LNCaP clone FGC (cell line): ENCODE measurements at regions not wholly inside any gene's neighbourhood (a gene's known extent, or its start where the extent isn't known, plus 50 kb on each side); places are given as distances from the start of the nearest gene placed in this dataset.
"Not testable (repeated sequence)": the region's sequence is repeated elsewhere in the genome, so short reads cannot be mapped to it uniquely, and the experiment has no call there.

Source experiments
- DNase-seq: peaks from one replicate; pipeline ENCODE4 v3.0.0-alpha.2; 2011; ENCODE audit warnings: low read depth
- H3K4me3 ChIP-seq: 2 replicates; pipeline ENCODE4 v1.5.1; 2011; ENCODE audit warnings: mild to moderate bottlenecking, low read depth, low read length, control low read depth
- TF ChIP-seq, protein P1 (sequence below): IDR thresholded peaks from 2 replicates; pipeline ENCODE4 v1.5.1; 2012; ENCODE audit warnings: mild to moderate bottlenecking; ENCODE audit not compliant: control insufficient read depth, insufficient read depth; ENCODE audit errors: extremely low read depth

DNA sequence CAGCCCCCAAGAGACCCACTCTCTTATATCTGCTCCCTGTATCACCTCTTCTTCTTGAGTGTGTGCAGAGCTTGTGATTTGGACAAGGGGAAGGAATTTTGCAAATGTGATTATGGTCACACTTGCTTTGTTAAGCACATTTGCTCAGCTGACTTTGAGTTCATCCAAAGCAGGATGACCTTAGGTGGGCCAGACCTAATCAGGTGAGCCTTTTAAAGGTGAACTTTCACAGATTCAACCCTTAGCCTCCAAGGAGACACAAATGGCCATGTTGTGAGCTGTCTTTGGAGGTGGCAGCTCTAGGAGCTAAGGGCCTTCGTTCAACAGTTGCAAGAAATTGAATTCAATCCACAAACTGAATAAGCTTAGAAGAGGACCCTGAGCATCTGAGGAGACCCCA is 147.8 kb downstream of the DEFB131A start:
- TF ChIP-seq, protein P1, sequence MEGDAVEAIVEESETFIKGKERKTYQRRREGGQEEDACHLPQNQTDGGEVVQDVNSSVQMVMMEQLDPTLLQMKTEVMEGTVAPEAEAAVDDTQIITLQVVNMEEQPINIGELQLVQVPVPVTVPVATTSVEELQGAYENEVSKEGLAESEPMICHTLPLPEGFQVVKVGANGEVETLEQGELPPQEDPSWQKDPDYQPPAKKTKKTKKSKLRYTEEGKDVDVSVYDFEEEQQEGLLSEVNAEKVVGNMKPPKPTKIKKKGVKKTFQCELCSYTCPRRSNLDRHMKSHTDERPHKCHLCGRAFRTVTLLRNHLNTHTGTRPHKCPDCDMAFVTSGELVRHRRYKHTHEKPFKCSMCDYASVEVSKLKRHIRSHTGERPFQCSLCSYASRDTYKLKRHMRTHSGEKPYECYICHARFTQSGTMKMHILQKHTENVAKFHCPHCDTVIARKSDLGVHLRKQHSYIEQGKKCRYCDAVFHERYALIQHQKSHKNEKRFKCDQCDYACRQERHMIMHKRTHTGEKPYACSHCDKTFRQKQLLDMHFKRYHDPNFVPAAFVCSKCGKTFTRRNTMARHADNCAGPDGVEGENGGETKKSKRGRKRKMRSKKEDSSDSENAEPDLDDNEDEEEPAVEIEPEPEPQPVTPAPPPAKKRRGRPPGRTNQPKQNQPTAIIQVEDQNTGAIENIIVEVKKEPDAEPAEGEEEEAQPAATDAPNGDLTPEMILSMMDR = no peak
- H3K4me3 ChIP-seq = no peak overlapping the region
- no peak for DNase-seq

DNA sequence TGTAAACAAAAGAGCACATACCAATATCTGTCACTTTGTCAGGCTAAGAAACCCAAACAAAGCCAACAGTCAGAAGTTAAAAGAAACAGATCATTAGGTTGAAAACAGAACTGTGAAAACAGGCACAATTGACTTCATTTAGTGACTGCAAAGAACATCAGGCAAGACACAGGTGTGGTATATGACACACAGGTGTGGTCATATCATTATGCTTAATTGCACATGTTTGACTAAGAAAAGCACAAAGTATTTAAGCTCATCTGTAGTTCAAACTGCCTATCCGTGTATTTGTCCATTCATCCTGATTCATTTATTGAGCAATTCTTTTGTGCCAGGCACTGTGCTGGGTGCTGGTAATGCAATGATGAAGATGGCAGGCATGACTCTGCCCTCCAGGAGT is 150.7 kb downstream of the DEFB131A start:
- DNase-seq = no peak

DNA sequence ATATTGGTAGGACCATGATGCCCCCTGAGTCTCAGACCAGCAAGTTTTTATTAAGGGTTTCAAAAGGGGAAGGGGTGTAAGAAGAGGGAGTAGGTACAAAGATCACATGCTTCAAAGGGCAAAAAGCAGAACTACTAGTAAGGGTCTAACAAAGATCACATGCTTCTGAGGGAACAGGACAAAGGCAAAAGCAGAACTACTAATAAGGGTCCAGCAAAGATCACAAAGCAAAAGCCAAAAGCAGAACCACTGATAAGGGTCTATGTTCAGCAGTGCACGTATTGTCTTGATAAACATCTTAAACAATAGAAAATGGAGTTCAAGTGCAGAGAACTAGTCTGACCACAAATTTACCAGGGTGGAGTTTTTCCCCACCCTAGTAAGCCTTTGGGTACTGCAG is 151.3 kb downstream of the DEFB131A start:
- DNase-seq, H3K4me3 ChIP-seq: not testable (repeated sequence)

More for the DNA sequence above, 150.7 kb downstream of the DEFB131A start:
- TF ChIP-seq, protein P1 = no peak
- no peak overlapping the region for H3K4me3 ChIP-seq

DNA sequence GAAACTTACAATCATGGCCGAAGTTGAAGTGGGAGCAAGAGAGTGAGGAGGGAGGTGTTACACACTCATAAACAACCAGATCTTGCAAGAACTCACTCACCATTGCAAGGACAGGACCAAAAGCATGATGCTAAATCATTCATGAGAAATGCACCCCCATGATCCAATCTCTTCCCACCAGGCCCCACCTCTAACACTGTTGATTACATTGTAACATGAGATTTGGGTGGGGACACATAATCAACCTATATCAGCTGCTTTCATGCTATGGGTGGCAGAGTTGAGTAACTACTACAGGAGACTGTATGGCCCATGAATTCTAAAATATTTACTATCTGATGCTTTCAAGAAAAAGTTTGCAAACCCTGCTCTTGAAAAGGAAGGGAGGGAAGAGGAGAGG is 155.1 kb downstream of the DEFB131A start:
- H3K4me3 ChIP-seq = no peak overlapping the region
- no peak for DNase-seq
- TF ChIP-seq, protein P1 = no peak

DNA sequence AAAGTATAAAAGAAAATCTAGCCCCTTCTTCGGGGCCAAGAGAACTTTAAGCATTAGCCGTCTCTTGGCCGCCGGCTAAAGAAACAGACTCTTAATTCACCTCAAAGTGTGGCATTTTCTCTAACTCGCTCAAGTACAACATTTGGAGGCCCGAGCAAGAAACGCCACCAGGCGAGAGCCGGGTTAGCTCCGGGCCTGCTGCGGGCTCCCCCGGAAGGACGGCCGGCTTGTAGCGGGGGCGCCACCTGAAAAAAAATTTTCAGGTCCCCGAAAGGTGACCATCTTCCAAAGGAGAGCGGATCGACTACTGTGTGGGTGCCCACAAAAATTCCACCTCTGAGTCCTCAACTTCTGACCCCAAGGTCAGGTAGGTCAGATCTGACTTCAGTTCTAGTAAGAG is 156.0 kb downstream of the DEFB131A start:
- no peak for DNase-seq
- H3K4me3 ChIP-seq = no peak overlapping the region
- TF ChIP-seq, protein P1 = no peak

DNA sequence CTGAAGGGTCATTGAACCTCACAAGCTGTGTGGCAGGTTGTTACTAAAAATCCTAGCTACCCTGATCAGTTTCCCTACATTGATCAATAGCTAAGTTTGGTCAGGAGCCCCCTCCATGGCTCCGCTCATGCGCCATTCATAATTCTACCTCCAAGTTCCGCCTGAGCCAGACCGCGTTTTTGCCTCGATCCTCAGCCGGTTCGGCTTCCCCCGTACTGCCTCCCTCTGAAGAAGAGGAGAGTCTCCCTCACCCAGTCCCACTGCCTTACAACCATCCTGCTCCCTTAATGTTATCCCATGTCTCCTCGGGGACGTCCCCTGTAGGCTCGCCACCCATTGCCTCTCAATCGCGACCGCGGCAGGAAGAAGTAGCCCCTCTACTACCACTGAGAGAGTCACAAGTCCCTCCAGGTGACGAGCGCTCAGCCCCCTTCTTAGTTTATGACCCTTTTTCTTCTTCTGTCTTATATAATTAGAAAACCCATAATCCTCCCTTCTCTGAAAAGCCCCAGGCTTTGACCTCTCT is 158.2 kb downstream of the DEFB131A start:
- no peak overlapping the region for H3K4me3 ChIP-seq
- DNase-seq = no peak

DNA sequence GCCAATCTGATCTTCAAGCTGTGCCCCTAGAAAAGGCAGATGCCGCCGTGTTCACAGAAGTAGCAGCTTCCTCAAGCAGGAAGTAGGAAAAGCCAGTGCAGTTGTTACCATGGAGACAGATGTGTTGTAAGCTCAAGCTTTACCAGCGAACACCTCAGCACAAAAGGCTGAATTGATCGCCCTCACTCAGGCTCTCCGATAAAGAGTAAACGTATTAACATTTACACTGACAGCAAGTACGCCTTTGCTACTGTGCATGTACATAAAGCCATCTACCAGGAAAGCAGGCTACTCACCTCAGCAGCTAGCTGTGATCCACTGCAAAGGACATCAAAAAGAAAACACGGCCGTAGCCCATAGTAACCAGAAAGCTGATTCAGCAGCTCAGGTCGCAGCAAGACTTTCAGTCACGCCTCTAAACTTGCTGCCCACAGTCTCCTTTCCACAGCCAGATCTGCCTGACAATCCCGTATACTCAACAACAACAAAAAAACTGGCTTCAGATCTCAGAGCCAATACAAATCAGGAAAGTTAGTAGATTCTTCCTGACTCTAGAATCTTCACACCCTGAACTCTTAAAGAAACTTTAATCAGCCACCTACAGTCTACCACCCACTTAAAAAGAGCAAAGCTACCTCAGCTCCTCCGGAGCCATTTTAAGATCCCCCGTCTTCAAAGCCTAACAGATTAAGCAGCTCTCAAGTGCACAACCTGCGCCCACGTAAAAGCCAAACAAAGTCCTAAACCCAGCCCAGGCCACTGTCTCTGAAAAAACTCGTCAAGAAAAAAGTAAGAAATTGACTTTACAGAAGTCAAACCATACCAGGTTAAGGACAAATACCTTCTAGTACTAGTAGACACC is 160.0 kb downstream of the DEFB131A start:
- not testable (repeated sequence) for DNase-seq, H3K4me3 ChIP-seq

More for the DNA sequence above, 158.2 kb downstream of the DEFB131A start:
- TF ChIP-seq, protein P1 = no peak

DNA sequence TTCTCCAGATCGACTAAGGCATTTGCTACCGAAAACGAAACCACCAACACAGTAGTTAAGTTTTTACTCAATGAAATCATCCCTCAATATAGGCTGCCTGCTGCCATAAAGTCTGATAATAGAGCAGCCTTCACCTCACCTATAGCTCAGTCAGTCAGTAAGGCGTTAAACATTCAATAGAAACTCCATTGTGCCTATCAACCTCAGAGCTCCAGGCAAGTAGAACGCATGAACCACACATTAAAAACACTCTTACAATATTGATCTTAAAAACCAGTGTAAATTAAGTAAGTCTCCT is 160.6 kb downstream of the DEFB131A start:
- DNase-seq, H3K4me3 ChIP-seq: not testable (repeated sequence)
